ENCODE measurements at regions not wholly inside any gene's neighbourhood (a gene's known extent, or its start where the extent isn't known, plus 50 kb on each side); places are given as distances from the start of the nearest gene placed in this dataset.

GRCh38 chr18:61653823-61654551 lies 238.8 kb downstream of the RNF152 start:
- TF ChIP-seq, protein P1, sequence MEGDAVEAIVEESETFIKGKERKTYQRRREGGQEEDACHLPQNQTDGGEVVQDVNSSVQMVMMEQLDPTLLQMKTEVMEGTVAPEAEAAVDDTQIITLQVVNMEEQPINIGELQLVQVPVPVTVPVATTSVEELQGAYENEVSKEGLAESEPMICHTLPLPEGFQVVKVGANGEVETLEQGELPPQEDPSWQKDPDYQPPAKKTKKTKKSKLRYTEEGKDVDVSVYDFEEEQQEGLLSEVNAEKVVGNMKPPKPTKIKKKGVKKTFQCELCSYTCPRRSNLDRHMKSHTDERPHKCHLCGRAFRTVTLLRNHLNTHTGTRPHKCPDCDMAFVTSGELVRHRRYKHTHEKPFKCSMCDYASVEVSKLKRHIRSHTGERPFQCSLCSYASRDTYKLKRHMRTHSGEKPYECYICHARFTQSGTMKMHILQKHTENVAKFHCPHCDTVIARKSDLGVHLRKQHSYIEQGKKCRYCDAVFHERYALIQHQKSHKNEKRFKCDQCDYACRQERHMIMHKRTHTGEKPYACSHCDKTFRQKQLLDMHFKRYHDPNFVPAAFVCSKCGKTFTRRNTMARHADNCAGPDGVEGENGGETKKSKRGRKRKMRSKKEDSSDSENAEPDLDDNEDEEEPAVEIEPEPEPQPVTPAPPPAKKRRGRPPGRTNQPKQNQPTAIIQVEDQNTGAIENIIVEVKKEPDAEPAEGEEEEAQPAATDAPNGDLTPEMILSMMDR (IDR thresholded peaks at IDR 0.05; ENCODE audit: unreplicated experiment) = no peak
- Mint-ChIP-seq H3K4me1 (peaks cover 9% of the 10 kb centered on the region), H3K36me3 (no peaks in the 10 kb centered on the region), H3K27ac (no peak overlapping the region), H3K27me3 (ENCODE audit: low read depth) (no peaks in the 10 kb centered on the region), H3K9me3 (peaks cover 10% of the 10 kb centered on the region), H3K4me3 (no peak overlapping the region)
- DNase-seq (ENCODE audit: low spot score in 2 of 2, unreplicated experiment in 2 of 2) = no peak

- peaks cover 12% of the 10 kb centered on the region for H3K4me1 Mint-ChIP-seq
- no peak for DNase-seq (ENCODE audit: low spot score in 2 of 2, unreplicated experiment in 2 of 2)
- H3K36me3 Mint-ChIP-seq = no peaks in the 10 kb centered on the region
- H3K27ac Mint-ChIP-seq = peak overlapping the region; percentile 66
- H3K9me3 Mint-ChIP-seq = peaks cover 3% of the 10 kb centered on the region
- no peaks in the 10 kb centered on the region for H3K27me3 Mint-ChIP-seq (ENCODE audit: low read depth)
- no peak overlapping the region for H3K4me3 Mint-ChIP-seq
- TF ChIP-seq, protein P1 (IDR thresholded peaks at IDR 0.05; ENCODE audit: unreplicated experiment) = no peak
These were observed 240.9 kb downstream of the RNF152 start for GRCh38 chr18:61651880-61652268.

DNA sequence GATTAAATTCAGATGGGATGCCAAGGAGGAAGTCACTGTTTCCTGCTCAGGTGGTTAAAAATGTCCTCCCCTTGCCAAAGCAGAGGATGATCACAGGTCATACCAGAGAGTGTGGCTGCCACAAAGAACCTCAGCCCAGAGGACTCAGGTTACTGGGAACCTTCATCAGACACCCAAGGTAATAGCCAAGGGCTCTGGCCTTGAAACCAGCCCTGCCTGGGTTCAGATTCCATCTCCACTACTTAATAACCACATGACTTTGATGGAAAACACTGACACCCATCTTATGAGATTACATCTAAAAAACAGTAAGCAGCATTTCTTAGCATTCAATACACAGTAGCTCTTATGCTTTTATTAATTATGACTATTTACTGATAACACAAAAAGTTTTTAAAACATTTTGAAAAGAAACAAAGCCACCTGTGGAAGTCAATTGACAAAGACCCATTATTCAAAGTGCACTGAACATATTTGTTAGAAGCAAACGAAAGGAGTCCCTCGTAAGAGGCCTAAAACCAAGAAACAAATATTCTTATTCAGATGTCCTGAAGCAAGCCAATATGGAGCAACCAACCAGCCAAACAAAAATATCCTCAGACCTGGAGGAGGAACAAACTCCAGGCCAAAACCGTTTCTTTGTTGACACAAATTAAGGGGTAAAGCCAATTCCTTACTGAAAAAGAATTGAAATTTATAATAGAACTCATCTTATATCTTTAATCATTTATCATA lies 241.5 kb downstream of the RNF152 start:
- no peaks in the 10 kb centered on the region for H3K27me3 Mint-ChIP-seq (ENCODE audit: low read depth)
- H3K36me3 Mint-ChIP-seq = no peaks in the 10 kb centered on the region
- TF ChIP-seq, protein P1 (IDR thresholded peaks at IDR 0.05; ENCODE audit: unreplicated experiment) = no peak
- H3K4me3 Mint-ChIP-seq = no peak overlapping the region
- peaks cover 3% of the 10 kb centered on the region for H3K9me3 Mint-ChIP-seq
- no peak for DNase-seq (ENCODE audit: low spot score in 2 of 2, unreplicated experiment in 2 of 2)
- H3K4me1 Mint-ChIP-seq = peaks cover 12% of the 10 kb centered on the region
- no peak overlapping the region for H3K27ac Mint-ChIP-seq

- no peak for DNase-seq (ENCODE audit: low spot score in 2 of 2, unreplicated experiment in 2 of 2)
- H3K4me3 Mint-ChIP-seq = no peak overlapping the region
- H3K27ac Mint-ChIP-seq = no peak overlapping the region
- peaks cover 3% of the 10 kb centered on the region for H3K4me1 Mint-ChIP-seq
- TF ChIP-seq, protein P1 (IDR thresholded peaks at IDR 0.05; ENCODE audit: unreplicated experiment) = no peak
- H3K36me3 Mint-ChIP-seq = no peaks in the 10 kb centered on the region
- no peaks in the 10 kb centered on the region for H3K27me3 Mint-ChIP-seq (ENCODE audit: low read depth)
- H3K9me3 Mint-ChIP-seq = peaks cover 4% of the 10 kb centered on the region
These were observed 248.7 kb downstream of the RNF152 start for GRCh38 chr18:61643884-61644647.

DNA sequence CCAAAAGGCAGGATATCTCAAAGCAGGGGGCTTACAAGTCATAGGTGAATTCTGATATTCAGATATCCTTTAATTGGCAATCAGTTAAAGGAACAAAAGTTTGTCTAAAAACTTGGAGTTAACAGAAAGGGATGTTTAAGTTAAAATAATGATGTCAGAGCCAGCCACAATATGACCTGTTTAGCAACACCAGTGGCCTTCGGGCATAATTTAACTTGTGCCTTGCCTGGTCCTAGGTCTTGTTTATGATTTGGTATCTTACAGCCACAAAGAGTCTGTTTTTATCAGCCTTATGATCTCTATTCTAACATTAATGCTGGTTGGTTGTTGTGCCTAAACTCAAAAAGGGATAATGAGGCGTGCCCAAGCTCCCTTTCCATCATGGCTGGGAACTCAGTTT lies 252.9 kb downstream of the RNF152 start:
- peaks cover 9% of the 10 kb centered on the region for H3K4me1 Mint-ChIP-seq
- H3K9me3 Mint-ChIP-seq = peaks cover 3% of the 10 kb centered on the region
- no peak for DNase-seq (ENCODE audit: low spot score in 2 of 2, unreplicated experiment in 2 of 2)
- no peaks in the 10 kb centered on the region for H3K36me3 Mint-ChIP-seq
- H3K27me3 Mint-ChIP-seq (ENCODE audit: low read depth) = no peaks in the 10 kb centered on the region
- H3K27ac Mint-ChIP-seq = no peak overlapping the region
- TF ChIP-seq, protein P1 (IDR thresholded peaks at IDR 0.05; ENCODE audit: unreplicated experiment) = no peak
- H3K4me3 Mint-ChIP-seq = no peak overlapping the region
